GM23338 (cell line): ENCODE measurements at regions not wholly inside any gene's neighbourhood (a gene's known extent, or its start where the extent isn't known, plus 50 kb on each side); places are given as distances from the start of the nearest gene placed in this dataset.

Experiments used
- ATAC-seq: fragments of 200-7000 bp; cut with Tn5 transposase; 3 replicates; pipeline ENCODE4 v1.9.1; 2020
- DNase-seq: peaks from one replicate; pipeline ENCODE4 v3.0.0-alpha.2; 2015; ENCODE audit warnings: low spot score
- H2AFZ ChIP-seq: fragments of 200-600 bp; sonication (generic); 2 replicates; pipeline ENCODE4 v1.8.0; 2016; ENCODE audit warnings: antibody characterized with exemption, mild to moderate bottlenecking, moderate library complexity
- H3F3A ChIP-seq: fragments of 200-600 bp; sonication (generic); replicated peaks from 2 replicates; pipeline ENCODE4 v1.8.0; 2017; ENCODE audit warnings: antibody characterized with exemption, mixed run types, low read depth
- H3K27ac ChIP-seq: fragments of 200-600 bp; sonication (generic); 2 replicates; pipeline ENCODE4 v1.6.1; 2016; ENCODE audit warnings: low read depth
- H3K27me3 ChIP-seq: fragments of 200-600 bp; sonication (generic); 2 replicates; pipeline ENCODE4 v1.8.0; 2016; ENCODE audit warnings: mild to moderate bottlenecking, mixed run types, moderate library complexity; ENCODE audit not compliant: insufficient read depth
- H3K36me3 ChIP-seq: fragments of 200-600 bp; sonication (generic); 2 replicates; pipeline ENCODE4 v1.8.0; 2016; ENCODE audit warnings: mild to moderate bottlenecking; ENCODE audit not compliant: insufficient read depth
- H3K4me1 ChIP-seq: fragments of 200-600 bp; sonication (generic); 2 replicates; pipeline ENCODE4 v1.8.0; 2016; ENCODE audit warnings: mild to moderate bottlenecking, moderate library complexity; ENCODE audit not compliant: insufficient read depth
- H3K4me2 ChIP-seq: fragments of 200-600 bp; sonication (generic); 2 replicates; pipeline ENCODE4 v1.7.1; 2017; ENCODE audit warnings: mixed run types
- H3K4me3 ChIP-seq: fragments of 200-600 bp; sonication (generic); 2 replicates; pipeline ENCODE4 v1.6.1; 2016; ENCODE audit warnings: mixed run types
- H3K79me2 ChIP-seq: fragments of 200-600 bp; sonication (generic); replicated peaks from 2 replicates; pipeline ENCODE4 v1.8.0; 2017; ENCODE audit warnings: mild to moderate bottlenecking; ENCODE audit not compliant: insufficient read depth
- H3K9me2 ChIP-seq: fragments of 200-600 bp; sonication (generic); 2 replicates; pipeline ENCODE4 v1.8.0; 2017; ENCODE audit not compliant: insufficient read depth
- H4K20me1 ChIP-seq: fragments of 200-600 bp; sonication (generic); replicated peaks from 2 replicates; pipeline ENCODE4 v1.8.0; 2017; ENCODE audit warnings: mild to moderate bottlenecking; ENCODE audit not compliant: insufficient read depth
- H3K27ac Mint-ChIP-seq: 2 replicates; pipeline ENCODE4 v1.8.0; 2020; ENCODE audit warnings: inconsistent platforms, mild to moderate bottlenecking, moderate library complexity, mixed read lengths
- H3K27me3 Mint-ChIP-seq: 3 replicates; pipeline ENCODE4 v1.8.0; 2022; ENCODE audit warnings: low read depth, mild to moderate bottlenecking, moderate library complexity, mixed read lengths, inconsistent platforms; ENCODE audit not compliant: insufficient read depth, poor library complexity
- H3K36me3 Mint-ChIP-seq: 3 replicates; pipeline ENCODE4 v1.8.0; 2021; ENCODE audit warnings: low read depth, mild to moderate bottlenecking, inconsistent platforms, moderate library complexity, mixed read lengths
- H3K4me1 Mint-ChIP-seq: 3 replicates; pipeline ENCODE4 v1.8.0; 2020; ENCODE audit warnings: mild to moderate bottlenecking, inconsistent platforms, mixed read lengths
- H3K4me3 Mint-ChIP-seq: 3 replicates; pipeline ENCODE4 v1.8.0; 2021; ENCODE audit warnings: moderate library complexity, mild to moderate bottlenecking, inconsistent platforms, mixed read lengths
- H3K9me3 Mint-ChIP-seq: 3 replicates; pipeline ENCODE4 v1.8.0; 2020; ENCODE audit warnings: moderate library complexity, mild to moderate bottlenecking, inconsistent platforms, mixed read lengths
- CREB1 ChIP-seq: fragments of 250-450 bp; sonication (Bioruptor Pico); IDR thresholded peaks from 2 replicates; pipeline ENCODE4 v1.5.0; 2020; ENCODE audit warnings: low read depth, mild to moderate bottlenecking, moderate library complexity
- EZH2 ChIP-seq: fragments of 200-600 bp; sonication (generic); IDR thresholded peaks from one replicate; pipeline ENCODE4 v1.8.0; 2017; ENCODE audit warnings: antibody characterized with exemption, mild to moderate bottlenecking, low read depth; ENCODE audit not compliant: unreplicated experiment
- EZH2phosphoT487 ChIP-seq: fragments of 200-600 bp; sonication (generic); IDR thresholded peaks from one replicate; pipeline ENCODE4 v1.8.1; 2018; ENCODE audit warnings: antibody characterized with exemption; ENCODE audit not compliant: unreplicated experiment
- JUNB ChIP-seq: IDR thresholded peaks from one replicate; pipeline ENCODE4 v1.6.1; 2016; ENCODE audit warnings: antibody characterized with exemption; ENCODE audit not compliant: unreplicated experiment
- NANOG ChIP-seq: IDR thresholded peaks from 2 replicates; pipeline ENCODE4 v1.6.1; 2016; ENCODE audit warnings: antibody characterized with exemption, borderline replicate concordance
- POLR2AphosphoS5 ChIP-seq: IDR thresholded peaks from 2 replicates; pipeline ENCODE4 v1.6.1; 2016; ENCODE audit warnings: antibody characterized with exemption, low read depth
- STAT1 ChIP-seq: IDR thresholded peaks from one replicate; pipeline ENCODE4 v1.6.1; 2016; ENCODE audit warnings: antibody characterized with exemption; ENCODE audit not compliant: unreplicated experiment
- ZNF114 ChIP-seq: fragments of 250-450 bp; sonication (Bioruptor Pico); IDR thresholded peaks from 2 replicates; pipeline ENCODE4 v1.5.0; 2020; ENCODE audit warnings: mild to moderate bottlenecking, moderate library complexity
- ZNF462 ChIP-seq: fragments of 250-450 bp; sonication (Bioruptor Pico); IDR thresholded peaks from 2 replicates; pipeline ENCODE4 v1.5.0; 2020; ENCODE audit warnings: mild to moderate bottlenecking, moderate library complexity
- TF ChIP-seq, protein P1 (sequence below), 2 experiments: fragments of 200-600 bp in 1 of 2; sonication (generic) in 1 of 2; conservative IDR thresholded peaks; 2 replicates each; pipeline versions ENCODE4 v1.5.1 to v1.6.1; 2016 to 2017; ENCODE audit warnings: antibody characterized with exemption in 2 of 2, low read depth in 2 of 2, mild to moderate bottlenecking in 2 of 2, moderate library complexity in 1 of 2

- no peak for TF ChIP-seq JUNB
Measured at GRCh38 chr10:9547936-9548904, 1469.5 kb upstream of the CELF2 start (continued).

- TF ChIP-seq STAT1 (no peak), POLR2AphosphoS5 (no peak), ZNF114 (CRISPR knock-in tag) (no peak)
- no peak for DNase-seq
- H3K27ac Mint-ChIP-seq = no peak overlapping the region
- H4K20me1 ChIP-seq = no peaks in the 10 kb centered on the region
- H3K4me2 ChIP-seq = no peak overlapping the region
- peaks cover 3% of the 10 kb centered on the region; the same call in 1 of the 2 replicates for H3K36me3 ChIP-seq
- no peak overlapping the region for H3K27ac ChIP-seq
- H3K4me1 ChIP-seq = peaks cover 4% of the 10 kb centered on the region
- H3K79me2 ChIP-seq = no peaks in the 10 kb centered on the region
- H3K4me1 Mint-ChIP-seq = peaks cover 6% of the 10 kb centered on the region; the same call in 2 of the 3 replicates
- no peaks in the 10 kb centered on the region for H3F3A ChIP-seq
- no peaks in the 10 kb centered on the region for H3K9me2 ChIP-seq
- H2AFZ ChIP-seq = no peak overlapping the region
- H3K4me3 Mint-ChIP-seq = no peak overlapping the region
- H3K9me3 Mint-ChIP-seq = peaks cover 7% of the 10 kb centered on the region
- ATAC-seq = no peak
- H3K27me3 ChIP-seq = no peaks in the 10 kb centered on the region
- no peak overlapping the region for H3K4me3 ChIP-seq
- H3K36me3 Mint-ChIP-seq = peaks cover 8% of the 10 kb centered on the region; the same call in 2 of the 3 replicates
- H3K27me3 Mint-ChIP-seq = peaks cover 3% of the 10 kb centered on the region
Measured at GRCh38 chr10:9550810-9551209, 1466.9 kb upstream of the CELF2 start.

DNA sequence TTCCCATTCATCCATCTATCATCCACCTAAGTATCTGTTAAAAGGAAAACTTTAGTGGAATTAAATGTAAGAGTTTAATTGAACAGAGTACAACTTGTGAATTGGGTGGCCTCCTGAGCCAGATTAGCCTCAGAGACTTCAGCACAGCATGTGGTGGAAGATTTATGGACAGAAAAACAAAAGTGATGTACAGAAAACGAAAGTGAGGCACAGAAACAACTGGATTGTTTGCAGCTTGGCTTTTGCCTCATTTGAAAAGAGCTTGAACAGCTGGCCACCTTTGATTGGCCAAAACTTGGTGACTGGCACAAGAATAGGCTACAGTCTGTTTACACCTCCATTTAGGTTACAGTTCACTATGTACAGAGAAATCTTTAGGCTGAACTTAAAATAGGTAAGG lies 1463.4 kb upstream of the CELF2 start:
- Histone ChIP-seq H3F3A (no peaks in the 10 kb centered on the region), H3K36me3 (peaks cover 3% of the 10 kb centered on the region; the same call in 1 of the 2 replicates), H3K4me3 (no peak overlapping the region), H3K9me2 (no peaks in the 10 kb centered on the region), H3K79me2 (no peaks in the 10 kb centered on the region), H3K4me2 (no peak overlapping the region), H3K4me1 (no peaks in the 10 kb centered on the region), H3K27me3 (no peaks in the 10 kb centered on the region), H4K20me1 (no peaks in the 10 kb centered on the region), H3K27ac (no peak overlapping the region), H2AFZ (no peak overlapping the region)
- peaks cover 3% of the 10 kb centered on the region for H3K27me3 Mint-ChIP-seq
- TF ChIP-seq EZH2phosphoT487 (no peak), CREB1 (CRISPR knock-in tag) (no peak), POLR2AphosphoS5 (no peak), STAT1 (no peak), NANOG (no peak), EZH2 (no peak), ZNF462 (CRISPR knock-in tag) (no peak)
- TF ChIP-seq, protein P1, sequence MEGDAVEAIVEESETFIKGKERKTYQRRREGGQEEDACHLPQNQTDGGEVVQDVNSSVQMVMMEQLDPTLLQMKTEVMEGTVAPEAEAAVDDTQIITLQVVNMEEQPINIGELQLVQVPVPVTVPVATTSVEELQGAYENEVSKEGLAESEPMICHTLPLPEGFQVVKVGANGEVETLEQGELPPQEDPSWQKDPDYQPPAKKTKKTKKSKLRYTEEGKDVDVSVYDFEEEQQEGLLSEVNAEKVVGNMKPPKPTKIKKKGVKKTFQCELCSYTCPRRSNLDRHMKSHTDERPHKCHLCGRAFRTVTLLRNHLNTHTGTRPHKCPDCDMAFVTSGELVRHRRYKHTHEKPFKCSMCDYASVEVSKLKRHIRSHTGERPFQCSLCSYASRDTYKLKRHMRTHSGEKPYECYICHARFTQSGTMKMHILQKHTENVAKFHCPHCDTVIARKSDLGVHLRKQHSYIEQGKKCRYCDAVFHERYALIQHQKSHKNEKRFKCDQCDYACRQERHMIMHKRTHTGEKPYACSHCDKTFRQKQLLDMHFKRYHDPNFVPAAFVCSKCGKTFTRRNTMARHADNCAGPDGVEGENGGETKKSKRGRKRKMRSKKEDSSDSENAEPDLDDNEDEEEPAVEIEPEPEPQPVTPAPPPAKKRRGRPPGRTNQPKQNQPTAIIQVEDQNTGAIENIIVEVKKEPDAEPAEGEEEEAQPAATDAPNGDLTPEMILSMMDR (conservative IDR thresholded peaks at IDR 0.05; ENCODE audit: low read depth in 2 of 2) = no peak
- peaks cover 8% of the 10 kb centered on the region; the same call in 2 of the 3 replicates for H3K36me3 Mint-ChIP-seq
- no peak overlapping the region for H3K4me3 Mint-ChIP-seq
- no peak overlapping the region for H3K27ac Mint-ChIP-seq
- peaks cover 7% of the 10 kb centered on the region for H3K9me3 Mint-ChIP-seq
- ATAC-seq (no peak), DNase-seq (no peak)
- no peaks in the 10 kb centered on the region for H3K4me1 Mint-ChIP-seq
